DND-41 (cell line): ENCODE measurements at regions not wholly inside any gene's neighbourhood (a gene's known extent, or its start where the extent isn't known, plus 50 kb on each side); places are given as distances from the start of the nearest gene placed in this dataset.

Experiments used
- EZH2 ChIP-seq: IDR thresholded peaks from 3 replicates; pipeline ENCODE4 v1.6.1; 2012; ENCODE audit warnings: borderline replicate concordance, low read depth, mild to moderate bottlenecking, moderate library complexity, low read length, inconsistent platforms; ENCODE audit not compliant: severe bottlenecking
- TF ChIP-seq, protein P1 (sequence below): IDR thresholded peaks from 2 replicates; pipeline ENCODE4 v1.5.1; 2012; ENCODE audit warnings: borderline replicate concordance, low read length, moderate library complexity, mild to moderate bottlenecking; ENCODE audit not compliant: poor library complexity, severe bottlenecking; ENCODE audit errors: extremely low read depth

DNA sequence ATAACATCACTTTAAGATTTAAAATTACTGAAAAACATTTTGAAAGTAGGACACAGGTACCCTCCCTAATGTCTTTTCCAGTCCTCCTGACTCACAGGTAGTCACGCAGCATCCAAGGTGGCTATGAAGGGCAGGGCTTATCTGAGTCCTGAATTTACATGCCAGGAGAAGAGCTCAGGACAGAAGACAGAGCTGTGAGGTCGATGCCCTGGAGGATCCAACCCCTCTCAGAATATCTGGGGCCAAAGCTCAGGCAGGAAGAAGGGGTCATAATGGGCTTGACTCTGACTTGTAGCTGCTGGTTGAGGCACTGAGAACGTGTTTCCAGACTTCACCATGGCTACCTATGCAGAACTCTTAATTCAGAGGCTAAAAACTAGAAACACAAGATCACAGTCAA lies 177.5 kb downstream of the AASDH start:
- TF ChIP-seq, protein P1, sequence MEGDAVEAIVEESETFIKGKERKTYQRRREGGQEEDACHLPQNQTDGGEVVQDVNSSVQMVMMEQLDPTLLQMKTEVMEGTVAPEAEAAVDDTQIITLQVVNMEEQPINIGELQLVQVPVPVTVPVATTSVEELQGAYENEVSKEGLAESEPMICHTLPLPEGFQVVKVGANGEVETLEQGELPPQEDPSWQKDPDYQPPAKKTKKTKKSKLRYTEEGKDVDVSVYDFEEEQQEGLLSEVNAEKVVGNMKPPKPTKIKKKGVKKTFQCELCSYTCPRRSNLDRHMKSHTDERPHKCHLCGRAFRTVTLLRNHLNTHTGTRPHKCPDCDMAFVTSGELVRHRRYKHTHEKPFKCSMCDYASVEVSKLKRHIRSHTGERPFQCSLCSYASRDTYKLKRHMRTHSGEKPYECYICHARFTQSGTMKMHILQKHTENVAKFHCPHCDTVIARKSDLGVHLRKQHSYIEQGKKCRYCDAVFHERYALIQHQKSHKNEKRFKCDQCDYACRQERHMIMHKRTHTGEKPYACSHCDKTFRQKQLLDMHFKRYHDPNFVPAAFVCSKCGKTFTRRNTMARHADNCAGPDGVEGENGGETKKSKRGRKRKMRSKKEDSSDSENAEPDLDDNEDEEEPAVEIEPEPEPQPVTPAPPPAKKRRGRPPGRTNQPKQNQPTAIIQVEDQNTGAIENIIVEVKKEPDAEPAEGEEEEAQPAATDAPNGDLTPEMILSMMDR: no peak
- TF ChIP-seq EZH2: no peak
